K562 (cell line): ENCODE measurements at regions not wholly inside any gene's neighbourhood (a gene's known extent, or its start where the extent isn't known, plus 50 kb on each side); places are given as distances from the start of the nearest gene placed in this dataset.

Source experiments
- ATAC-seq: fragments of 200-7000 bp; cut with Tn5 transposase; 3 replicates; pipeline ENCODE4 v1.9.1; 2020; ENCODE audit warnings: moderate library complexity
- BruUV-seq: library from RNA; stranded (reverse); fragments of 400-500 nt; replicated peaks from 2 replicates; lab custom pipeline; 2021; lab: Mats Ljungman, UMichigan
- CTCF ChIA-PET: fragments of 300-600 bp; formaldehyde crosslinking; extraction: SDS; loops from one replicate; lab custom pipeline; 2021; ENCODE audit warnings: low intra/inter-chr PET ratio; lab: Yijun Ruan, JAX
- POLR2A ChIA-PET: fragments of 300-600, 350-650 bp; sonication (Branson Sonifier 250); formaldehyde crosslinking; extraction: SDS; loops from one replicate; lab custom pipeline; 2021; ENCODE audit warnings: antibody characterized with exemption, inconsistent platforms; lab: Yijun Ruan, JAX
- DNase-seq, 4 experiments: peaks; one replicate each; pipeline versions ENCODE4 v3.0.0 to v3.0.0-alpha.2; 2011 to 2018; ENCODE audit warnings: low spot score in 3 of 4, mixed read lengths in 3 of 4; ENCODE audit errors: extremely low read depth in 1 of 4
- FAIRE-seq: peaks from 2 replicates; lab custom pipeline; 2011; peaks lifted over from hg19 to GRCh38; lab: Jason Lieb, UNC
- H2AFZ ChIP-seq: 2 replicates; pipeline ENCODE4 v1.6.0; 2011; ENCODE audit warnings: low read depth, low read length, control low read depth, inconsistent platforms
- H3K27ac ChIP-seq: fragments of 200-600 bp; 3 replicates; pipeline ENCODE4 v1.8.0; 2011; ENCODE audit warnings: low read depth, mild to moderate bottlenecking, control low read depth, inconsistent platforms, low read length, moderate library complexity, mixed read lengths; ENCODE audit errors: extremely low read depth
- H3K27me3 ChIP-seq, 2 experiments: fragments of 300-600 bp in 1 of 2; 2 replicates in 1 of 2; 3 replicates in 1 of 2; pipeline versions ENCODE4 v1.6.0 to v1.8.0; 2011; ENCODE audit warnings: inconsistent platforms in 2 of 2, low read length in 2 of 2, mild to moderate bottlenecking in 1 of 2, mixed read lengths in 1 of 2, moderate library complexity in 1 of 2; ENCODE audit not compliant: control insufficient read depth in 2 of 2, insufficient read depth in 2 of 2
- H3K36me3 ChIP-seq: fragments of 300-600 bp; 3 replicates; pipeline ENCODE4 v1.8.0; 2011; ENCODE audit warnings: mild to moderate bottlenecking, low read length, inconsistent platforms; ENCODE audit not compliant: control insufficient read depth, insufficient read depth
- H3K4me1 ChIP-seq, 2 experiments: fragments of 200-600 bp in 1 of 2; replicated peaks in 1 of 2; 2 replicates in 1 of 2; 3 replicates in 1 of 2; pipeline versions ENCODE4 v1.5.1 to v1.8.0; 2011; ENCODE audit warnings: inconsistent platforms in 2 of 2, low read length in 2 of 2, mild to moderate bottlenecking in 1 of 2, mixed read lengths in 1 of 2, moderate library complexity in 1 of 2; ENCODE audit not compliant: control insufficient read depth in 2 of 2, insufficient read depth in 2 of 2
- H3K4me2 ChIP-seq: 2 replicates; pipeline ENCODE4 v1.6.1; 2011; ENCODE audit warnings: low read length, control low read depth, inconsistent platforms, mixed read lengths; ENCODE audit not compliant: insufficient read depth
- H3K4me3 ChIP-seq: fragments of 200-600 bp; sonication (generic), shearing (Covaris generic); 2 replicates; pipeline ENCODE4 v1.5.1; 2016; ENCODE audit warnings: control low read depth, inconsistent platforms
- H3K79me2 ChIP-seq: fragments of 200-600 bp; 3 replicates; pipeline ENCODE4 v1.8.0; 2011; ENCODE audit warnings: low read length, inconsistent platforms; ENCODE audit not compliant: control insufficient read depth, insufficient read depth
- H3K9ac ChIP-seq, 2 experiments: 2 replicates each; pipeline versions ENCODE4 v1.6.0 to v1.6.1; 2011; ENCODE audit warnings: low read depth in 2 of 2, low read length in 2 of 2, control low read depth in 1 of 2, inconsistent platforms in 1 of 2, mild to moderate bottlenecking in 1 of 2, mixed read lengths in 1 of 2; ENCODE audit not compliant: insufficient read depth in 1 of 2
- H3K9me1 ChIP-seq: one replicate; pipeline ENCODE4 v1.6.0; 2011; ENCODE audit warnings: inconsistent platforms, mild to moderate bottlenecking, low read length, moderate library complexity; ENCODE audit not compliant: control insufficient read depth, insufficient read depth
- H3K9me3 ChIP-seq: replicated peaks from 2 replicates; pipeline ENCODE4 v1.5.1; 2011; ENCODE audit warnings: low read depth, low read length, inconsistent platforms; ENCODE audit not compliant: control insufficient read depth, insufficient read depth
- H4K20me1 ChIP-seq: replicated peaks from 2 replicates; pipeline ENCODE4 v1.6.1; 2011; ENCODE audit warnings: low read length, inconsistent platforms, mixed read lengths; ENCODE audit not compliant: control insufficient read depth, insufficient read depth
- ATF1 ChIP-seq, 2 experiments: fragments of 450-650 bp in 1 of 2; IDR thresholded peaks; 2 replicates each; pipeline ENCODE4 v1.6.1; 2016; ENCODE audit warnings: missing compliant biosample characterization in 1 of 2, missing genetic modification characterization in 1 of 2
- NFATC3 ChIP-seq: fragments of 450-650 bp; IDR thresholded peaks from 2 replicates; pipeline ENCODE4 v1.6.1; 2017; ENCODE audit warnings: mild to moderate bottlenecking
- RFX1 ChIP-seq: fragments of 450-650 bp; IDR thresholded peaks from 2 replicates; pipeline ENCODE4 v1.6.1; 2016; ENCODE audit warnings: mild to moderate bottlenecking, moderate library complexity
- ZNF12 ChIP-seq: sonication (generic); formaldehyde crosslinking; IDR thresholded peaks from 2 replicates; pipeline ENCODE4 v1.4.0; 2020; ENCODE audit warnings: mild to moderate bottlenecking, missing genetic modification reagents
- ZNF165 ChIP-seq: fragments of 250-450 bp; sonication (Bioruptor Pico); IDR thresholded peaks from 2 replicates; pipeline ENCODE4 v1.4.0; 2020; ENCODE audit warnings: borderline replicate concordance
- ZNF431 ChIP-seq: sonication (generic); formaldehyde crosslinking; IDR thresholded peaks from 2 replicates; pipeline ENCODE4 v1.8.0; 2022; ENCODE audit warnings: mild to moderate bottlenecking, missing genetic modification reagents
- ZNF668 ChIP-seq: fragments of 250-450 bp; sonication (Bioruptor Pico); IDR thresholded peaks from 2 replicates; pipeline ENCODE4 v1.8.0; 2022; ENCODE audit warnings: mild to moderate bottlenecking, inconsistent platforms
- WGBS: fragments of 100-300 bp; shearing (Covaris generic); methylation state at CpG from one replicate; pipeline ENCODE4 v1.1.6; 2016; ENCODE audit warnings: low coverage, mixed read lengths; ENCODE audit not compliant: insufficient coverage; ENCODE audit errors: missing lambda C conversion rate; 5-methylcytosine and 5-hydroxymethylcytosine counted together
- in situ Hi-C: fragments of 300-500 bp; cut with MboI; formaldehyde crosslinking; loops from 4 replicates; pipeline ENCODE4 v1.15.0; 2018; ENCODE audit warnings: inconsistent platforms, mixed read lengths
- intact Hi-C: fragments of 100-400 bp; cut with micrococcal nuclease; formaldehyde crosslinking; loops from 2 replicates; pipeline ENCODE4 v1.14.2; 2022
- TF ChIP-seq, protein P1 (sequence below), 2 experiments: fragments of 450-650 bp in 1 of 2; sonication (generic) in 1 of 2; formaldehyde crosslinking in 1 of 2; IDR thresholded peaks; 2 replicates each; pipeline versions ENCODE4 v1.7.1 to v1.9.0; 2016 to 2022; ENCODE audit warnings: inconsistent platforms in 1 of 2, mild to moderate bottlenecking in 1 of 2, missing genetic modification reagents in 1 of 2

DNA sequence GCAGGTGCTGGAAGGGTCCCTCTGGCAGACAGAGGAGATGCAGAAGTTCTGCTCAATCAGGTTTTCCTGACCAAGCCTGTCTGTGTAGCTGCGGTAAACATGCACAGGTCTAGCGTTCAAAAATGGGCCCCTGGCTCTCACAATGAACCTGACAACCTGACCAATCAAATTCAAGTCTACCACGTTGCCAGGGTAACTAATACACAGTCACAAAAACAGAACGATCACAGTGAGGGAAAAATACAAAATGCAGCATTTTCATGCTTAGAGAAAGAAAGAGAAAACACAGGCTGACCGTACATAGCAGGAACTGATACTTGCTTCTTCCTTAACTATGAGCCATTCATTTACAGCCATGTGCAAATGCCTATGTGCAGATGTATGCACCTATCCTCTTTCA lies 353.1 kb upstream of the TSHZ2 start:
- in situ Hi-C loops (no loop called here), intact Hi-C loops (no loop called here)
- ChIA-PET CTCF (interaction anchor here (0.5 to 0.7 kb wide), 2 partner anchors 80 to 489 kb away, joined by 3 to 4 read pairs; no protein-coding TSS in a partner anchor), POLR2A (no interaction called here)
- FAIRE-seq (no peak), DNase-seq (no peak), ATAC-seq (no peak)
- no peaks in the 10 kb centered on the region for H3K36me3 ChIP-seq
- 7% methylated on average over 5 of the region's 5 CpGs for WGBS
- H3K4me3 ChIP-seq, result no peak overlapping the region
- no peak overlapping the region for H3K27ac ChIP-seq
- no peaks in the 10 kb centered on the region for H3K4me1 ChIP-seq
- no peaks in the 10 kb centered on the region for H3K9me3 ChIP-seq
- no TSS peak for BruUV-seq
- no peaks in the 10 kb centered on the region for H3K9me1 ChIP-seq
- no peaks in the 10 kb centered on the region for H3K27me3 ChIP-seq
- no peak overlapping the region for H3K4me2 ChIP-seq
- H2AFZ ChIP-seq, result no peak overlapping the region
- no peaks in the 10 kb centered on the region for H3K79me2 ChIP-seq
- TF ChIP-seq ZNF668 (CRISPR knock-in tag) (no peak), ZNF431 (CRISPR knock-in tag) (no peak), NFATC3 (no peak), RFX1 (peak; percentile 26; the same call in 1 of the 2 replicates), ZNF165 (CRISPR knock-in tag) (no peak)
- H3K9ac ChIP-seq, result no peak overlapping the region
- H4K20me1 ChIP-seq, result no peaks in the 10 kb centered on the region

DNA sequence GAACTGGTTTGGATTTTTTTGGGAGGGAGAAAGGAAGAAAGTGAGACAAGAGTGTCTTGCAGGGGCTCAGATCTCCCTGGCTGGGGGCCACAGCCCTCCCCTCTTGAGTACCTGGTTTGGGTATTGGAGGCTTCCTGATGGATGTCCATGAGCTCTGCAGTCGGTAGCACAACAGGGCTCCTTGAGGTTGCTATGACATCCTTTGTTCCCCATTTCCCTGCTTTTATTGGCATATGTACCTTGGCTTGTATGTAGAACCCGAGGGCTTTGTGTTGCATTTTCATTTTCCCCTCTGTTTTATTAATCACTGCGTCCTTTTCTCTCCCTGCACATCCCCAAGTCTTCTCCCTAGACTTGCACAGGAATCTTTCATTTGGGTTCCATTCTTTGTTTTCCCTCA lies 355.5 kb upstream of the TSHZ2 start:
- ATAC-seq (no peak), FAIRE-seq (no peak), DNase-seq (no peak)
- Histone ChIP-seq H3K9me1 (no peaks in the 10 kb centered on the region), H3K79me2 (no peaks in the 10 kb centered on the region), H3K4me2 (no peak overlapping the region), H2AFZ (no peak overlapping the region), H3K36me3 (no peaks in the 10 kb centered on the region), H3K9ac (no peak overlapping the region), H4K20me1 (no peaks in the 10 kb centered on the region), H3K27me3 (no peaks in the 10 kb centered on the region), H3K4me3 (no peak overlapping the region), H3K9me3 (no peaks in the 10 kb centered on the region), H3K27ac (no peak overlapping the region), H3K4me1 (no peaks in the 10 kb centered on the region)
- WGBS, result 7% methylated on average over 3 of the region's 3 CpGs
- ChIA-PET CTCF (no interaction called here), POLR2A (no interaction called here)
- intact Hi-C loops (no loop called here), in situ Hi-C loops (no loop called here)
- no TSS peak for BruUV-seq
- TF ChIP-seq ZNF12 (CRISPR knock-in tag) (no peak), ATF1 (CRISPR knock-in tag; IDR thresholded peaks at IDR 0.05) (no peak), ATF1 (tag; IDR thresholded peaks at IDR 0.05) (no peak)
- TF ChIP-seq, protein P1, sequence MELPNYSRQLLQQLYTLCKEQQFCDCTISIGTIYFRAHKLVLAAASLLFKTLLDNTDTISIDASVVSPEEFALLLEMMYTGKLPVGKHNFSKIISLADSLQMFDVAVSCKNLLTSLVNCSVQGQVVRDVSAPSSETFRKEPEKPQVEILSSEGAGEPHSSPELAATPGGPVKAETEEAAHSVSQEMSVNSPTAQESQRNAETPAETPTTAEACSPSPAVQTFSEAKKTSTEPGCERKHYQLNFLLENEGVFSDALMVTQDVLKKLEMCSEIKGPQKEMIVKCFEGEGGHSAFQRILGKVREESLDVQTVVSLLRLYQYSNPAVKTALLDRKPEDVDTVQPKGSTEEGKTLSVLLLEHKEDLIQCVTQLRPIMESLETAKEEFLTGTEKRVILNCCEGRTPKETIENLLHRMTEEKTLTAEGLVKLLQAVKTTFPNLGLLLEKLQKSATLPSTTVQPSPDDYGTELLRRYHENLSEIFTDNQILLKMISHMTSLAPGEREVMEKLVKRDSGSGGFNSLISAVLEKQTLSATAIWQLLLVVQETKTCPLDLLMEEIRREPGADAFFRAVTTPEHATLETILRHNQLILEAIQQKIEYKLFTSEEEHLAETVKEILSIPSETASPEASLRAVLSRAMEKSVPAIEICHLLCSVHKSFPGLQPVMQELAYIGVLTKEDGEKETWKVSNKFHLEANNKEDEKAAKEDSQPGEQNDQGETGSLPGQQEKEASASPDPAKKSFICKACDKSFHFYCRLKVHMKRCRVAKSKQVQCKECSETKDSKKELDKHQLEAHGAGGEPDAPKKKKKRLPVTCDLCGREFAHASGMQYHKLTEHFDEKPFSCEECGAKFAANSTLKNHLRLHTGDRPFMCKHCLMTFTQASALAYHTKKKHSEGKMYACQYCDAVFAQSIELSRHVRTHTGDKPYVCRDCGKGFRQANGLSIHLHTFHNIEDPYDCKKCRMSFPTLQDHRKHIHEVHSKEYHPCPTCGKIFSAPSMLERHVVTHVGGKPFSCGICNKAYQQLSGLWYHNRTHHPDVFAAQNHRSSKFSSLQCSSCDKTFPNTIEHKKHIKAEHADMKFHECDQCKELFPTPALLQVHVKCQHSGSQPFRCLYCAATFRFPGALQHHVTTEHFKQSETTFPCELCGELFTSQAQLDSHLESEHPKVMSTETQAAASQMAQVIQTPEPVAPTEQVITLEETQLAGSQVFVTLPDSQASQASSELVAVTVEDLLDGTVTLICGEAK (IDR thresholded peaks at IDR 0.05), result no peak
- TF ChIP-seq, protein P1 (CRISPR knock-in tag; IDR thresholded peaks at IDR 0.05), result no peak
